ENCODE measurements at regions not wholly inside any gene's neighbourhood (a gene's known extent, or its start where the extent isn't known, plus 50 kb on each side); places are given as distances from the start of the nearest gene placed in this dataset.

DNA sequence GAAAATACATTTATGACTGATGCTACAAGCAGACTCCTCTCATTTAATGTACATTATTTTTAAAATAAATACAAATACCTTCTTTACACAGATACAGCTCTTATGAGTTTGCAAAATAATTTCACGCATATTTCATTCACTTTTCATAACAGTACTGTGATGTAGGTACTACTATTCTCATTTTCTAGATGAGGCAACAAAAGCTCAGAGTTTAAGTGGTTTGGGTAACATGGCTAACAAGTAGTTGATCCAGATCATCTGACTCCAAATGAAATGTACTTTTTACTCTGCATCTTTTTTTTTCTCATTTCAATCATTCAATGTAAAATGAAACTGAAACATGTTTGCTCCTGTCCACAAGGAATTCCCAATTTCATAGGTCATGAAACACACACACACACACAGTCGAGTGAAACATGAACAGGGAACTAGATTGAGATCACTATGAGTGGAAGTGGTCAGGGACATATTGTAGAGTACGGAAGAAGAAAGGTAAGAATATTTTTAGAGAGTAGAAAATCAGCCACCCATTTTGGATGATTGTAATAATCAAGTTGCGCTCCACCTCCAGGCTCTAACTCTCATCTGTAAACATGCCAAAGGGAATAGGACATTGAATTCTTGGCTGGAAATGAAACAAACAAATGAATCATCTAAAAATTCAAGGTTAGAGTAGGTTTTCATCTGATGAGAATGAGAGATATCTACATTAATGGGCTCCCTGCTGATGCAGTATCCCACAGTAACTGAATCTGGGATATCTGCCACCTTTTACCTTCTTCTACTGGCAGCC lies 92.4 kb downstream of the CLDN1 start:
- no peak overlapping the region for H3K4me2 ChIP-seq (ENCODE audit: control insufficient read depth, insufficient read depth)
- H3K36me3 ChIP-seq (ENCODE audit: control insufficient read depth in 2 of 2, insufficient read depth in 2 of 2, low read length in 1 of 2): no peaks in the 10 kb centered on the region
- POLR2A ChIA-PET: interaction anchor here (0.9 kb wide), 1 partner anchor 61 kb away, joined by 3 read pairs; no protein-coding TSS in a partner anchor
- FAIRE-seq: no peak
- SMC1A ChIA-PET (ENCODE audit: uncharacterized antibody, unreplicated experiment): interaction anchor here (0.7 to 8.9 kb wide), 8 partner anchors 20 to 195 kb away, joined by 3 to 102 read pairs (median 6); partner anchors contain the start of gene CLDN1
- H3K79me2 ChIP-seq (ENCODE audit: control insufficient read depth, insufficient read depth, low read length): no peaks in the 10 kb centered on the region
- no peak overlapping the region for H3K9ac ChIP-seq (ENCODE audit: control insufficient read depth, insufficient read depth, low read length)
- no peaks in the 10 kb centered on the region for H3K9me3 ChIP-seq (replicated peaks; ENCODE audit: control insufficient read depth, insufficient read depth, low read length)
- no peaks in the 10 kb centered on the region for H3K4me1 ChIP-seq (ENCODE audit: control insufficient read depth, insufficient read depth, low read length)
- no peak overlapping the region for H2AFZ ChIP-seq (ENCODE audit: control insufficient read depth, low read depth, low read length)
- no peaks in the 10 kb centered on the region for H3K27me3 ChIP-seq (replicated peaks in 1 of 2; ENCODE audit: control insufficient read depth in 2 of 2, insufficient read depth in 2 of 2, low read length in 1 of 2)
- H4K20me1 ChIP-seq (ENCODE audit: control insufficient read depth, insufficient read depth): no peaks in the 10 kb centered on the region
- intact Hi-C loops (cut with micrococcal nuclease; ENCODE audit: unreplicated experiment) (loop anchor here (5.0 to 10.0 kb wide), 2 partner anchors 92 to 465 kb away; partner anchors contain the start of gene CLDN1), in situ Hi-C loops (cut with MboI) (no loop called here)
- H3K4me3 ChIP-seq: no peak overlapping the region; the same call in 1 of the 2 replicates
- DNase-seq (ENCODE audit: low read depth, low spot score): no peak
- BruUV-seq (replicated peaks): no TSS peak
- no peak overlapping the region for H3K27ac ChIP-seq (ENCODE audit: control insufficient read depth, insufficient read depth)
- WGBS (ENCODE audit: insufficient coverage, insufficient replicate concordance, low lambda C conversion rate, missing lambda C conversion rate): 14% methylated on average over 4 of the region's 4 CpGs
- CTCF ChIA-PET: interaction anchor here (0.6 to 2.6 kb wide), 3 partner anchors 11 to 154 kb away, joined by 3 to 19 read pairs (median 4); no protein-coding TSS in a partner anchor
- RAD21 ChIA-PET (ENCODE audit: unreplicated experiment): interaction anchor here (0.9 to 7.1 kb wide), 8 partner anchors 19 to 211 kb away, joined by 3 to 36 read pairs (median 4); partner anchors contain the start of gene CLDN1
- peak; percentile 78 for ATAC-seq
- no peak for TF ChIP-seq WRNIP1 (IDR thresholded peaks at IDR 0.05; ENCODE audit: borderline replicate concordance, low read depth, low read length)
- peak; percentile 96 for TF ChIP-seq EED (IDR thresholded peaks at IDR 0.05; ENCODE audit: low read depth)
- no peak for TF ChIP-seq GABPA (IDR thresholded peaks at IDR 0.05; ENCODE audit: low read depth)
- TF ChIP-seq MTA3 (IDR thresholded peaks at IDR 0.05; ENCODE audit: borderline replicate concordance, low read length): no peak
- TF ChIP-seq, protein P1, sequence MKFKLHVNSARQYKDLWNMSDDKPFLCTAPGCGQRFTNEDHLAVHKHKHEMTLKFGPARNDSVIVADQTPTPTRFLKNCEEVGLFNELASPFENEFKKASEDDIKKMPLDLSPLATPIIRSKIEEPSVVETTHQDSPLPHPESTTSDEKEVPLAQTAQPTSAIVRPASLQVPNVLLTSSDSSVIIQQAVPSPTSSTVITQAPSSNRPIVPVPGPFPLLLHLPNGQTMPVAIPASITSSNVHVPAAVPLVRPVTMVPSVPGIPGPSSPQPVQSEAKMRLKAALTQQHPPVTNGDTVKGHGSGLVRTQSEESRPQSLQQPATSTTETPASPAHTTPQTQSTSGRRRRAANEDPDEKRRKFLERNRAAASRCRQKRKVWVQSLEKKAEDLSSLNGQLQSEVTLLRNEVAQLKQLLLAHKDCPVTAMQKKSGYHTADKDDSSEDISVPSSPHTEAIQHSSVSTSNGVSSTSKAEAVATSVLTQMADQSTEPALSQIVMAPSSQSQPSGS (IDR thresholded peaks at IDR 0.05; ENCODE audit: low read length): peak; percentile 76; the same call in 1 of the 2 replicates
- TF ChIP-seq SPI1 (IDR thresholded peaks at IDR 0.05; ENCODE audit: borderline replicate concordance, insufficient read depth, low read depth, low read length): peak; percentile 33; the same call in 1 of the 2 replicates
- TF ChIP-seq RUNX3 (IDR thresholded peaks at IDR 0.05; ENCODE audit: low read length): peak; percentile 87
- TF ChIP-seq, protein P2, sequence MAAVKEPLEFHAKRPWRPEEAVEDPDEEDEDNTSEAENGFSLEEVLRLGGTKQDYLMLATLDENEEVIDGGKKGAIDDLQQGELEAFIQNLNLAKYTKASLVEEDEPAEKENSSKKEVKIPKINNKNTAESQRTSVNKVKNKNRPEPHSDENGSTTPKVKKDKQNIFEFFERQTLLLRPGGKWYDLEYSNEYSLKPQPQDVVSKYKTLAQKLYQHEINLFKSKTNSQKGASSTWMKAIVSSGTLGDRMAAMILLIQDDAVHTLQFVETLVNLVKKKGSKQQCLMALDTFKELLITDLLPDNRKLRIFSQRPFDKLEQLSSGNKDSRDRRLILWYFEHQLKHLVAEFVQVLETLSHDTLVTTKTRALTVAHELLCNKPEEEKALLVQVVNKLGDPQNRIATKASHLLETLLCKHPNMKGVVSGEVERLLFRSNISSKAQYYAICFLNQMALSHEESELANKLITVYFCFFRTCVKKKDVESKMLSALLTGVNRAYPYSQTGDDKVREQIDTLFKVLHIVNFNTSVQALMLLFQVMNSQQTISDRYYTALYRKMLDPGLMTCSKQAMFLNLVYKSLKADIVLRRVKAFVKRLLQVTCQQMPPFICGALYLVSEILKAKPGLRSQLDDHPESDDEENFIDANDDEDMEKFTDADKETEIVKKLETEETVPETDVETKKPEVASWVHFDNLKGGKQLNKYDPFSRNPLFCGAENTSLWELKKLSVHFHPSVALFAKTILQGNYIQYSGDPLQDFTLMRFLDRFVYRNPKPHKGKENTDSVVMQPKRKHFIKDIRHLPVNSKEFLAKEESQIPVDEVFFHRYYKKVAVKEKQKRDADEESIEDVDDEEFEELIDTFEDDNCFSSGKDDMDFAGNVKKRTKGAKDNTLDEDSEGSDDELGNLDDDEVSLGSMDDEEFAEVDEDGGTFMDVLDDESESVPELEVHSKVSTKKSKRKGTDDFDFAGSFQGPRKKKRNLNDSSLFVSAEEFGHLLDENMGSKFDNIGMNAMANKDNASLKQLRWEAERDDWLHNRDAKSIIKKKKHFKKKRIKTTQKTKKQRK (IDR thresholded peaks at IDR 0.05; ENCODE audit: low read depth, low read length): no peak
- peak; percentile 68 for TF ChIP-seq JUNB (IDR thresholded peaks at IDR 0.05)
- TF ChIP-seq PAX8 (IDR thresholded peaks at IDR 0.05): no peak
- TF ChIP-seq CREB1 (IDR thresholded peaks at IDR 0.05; ENCODE audit: low read depth): peak; percentile 54; the same call in 1 of the 2 replicates
- TF ChIP-seq HDGF (IDR thresholded peaks at IDR 0.05): no peak
- TF ChIP-seq SUPT20H (IDR thresholded peaks at IDR 0.05; ENCODE audit: borderline replicate concordance, control insufficient read depth, low read depth, low read length): no peak
- TF ChIP-seq CREM (IDR thresholded peaks at IDR 0.05; ENCODE audit: low read depth): peak; percentile 59; the same call in 1 of the 2 replicates
- TF ChIP-seq, protein P3, sequence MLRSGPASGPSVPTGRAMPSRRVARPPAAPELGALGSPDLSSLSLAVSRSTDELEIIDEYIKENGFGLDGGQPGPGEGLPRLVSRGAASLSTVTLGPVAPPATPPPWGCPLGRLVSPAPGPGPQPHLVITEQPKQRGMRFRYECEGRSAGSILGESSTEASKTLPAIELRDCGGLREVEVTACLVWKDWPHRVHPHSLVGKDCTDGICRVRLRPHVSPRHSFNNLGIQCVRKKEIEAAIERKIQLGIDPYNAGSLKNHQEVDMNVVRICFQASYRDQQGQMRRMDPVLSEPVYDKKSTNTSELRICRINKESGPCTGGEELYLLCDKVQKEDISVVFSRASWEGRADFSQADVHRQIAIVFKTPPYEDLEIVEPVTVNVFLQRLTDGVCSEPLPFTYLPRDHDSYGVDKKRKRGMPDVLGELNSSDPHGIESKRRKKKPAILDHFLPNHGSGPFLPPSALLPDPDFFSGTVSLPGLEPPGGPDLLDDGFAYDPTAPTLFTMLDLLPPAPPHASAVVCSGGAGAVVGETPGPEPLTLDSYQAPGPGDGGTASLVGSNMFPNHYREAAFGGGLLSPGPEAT (IDR thresholded peaks at IDR 0.05; ENCODE audit: low read depth): peak; percentile 54; the same call in 1 of the 2 replicates
- TF ChIP-seq, protein P4, sequence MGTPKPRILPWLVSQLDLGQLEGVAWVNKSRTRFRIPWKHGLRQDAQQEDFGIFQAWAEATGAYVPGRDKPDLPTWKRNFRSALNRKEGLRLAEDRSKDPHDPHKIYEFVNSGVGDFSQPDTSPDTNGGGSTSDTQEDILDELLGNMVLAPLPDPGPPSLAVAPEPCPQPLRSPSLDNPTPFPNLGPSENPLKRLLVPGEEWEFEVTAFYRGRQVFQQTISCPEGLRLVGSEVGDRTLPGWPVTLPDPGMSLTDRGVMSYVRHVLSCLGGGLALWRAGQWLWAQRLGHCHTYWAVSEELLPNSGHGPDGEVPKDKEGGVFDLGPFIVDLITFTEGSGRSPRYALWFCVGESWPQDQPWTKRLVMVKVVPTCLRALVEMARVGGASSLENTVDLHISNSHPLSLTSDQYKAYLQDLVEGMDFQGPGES (IDR thresholded peaks at IDR 0.05): no peak
- TF ChIP-seq PML (IDR thresholded peaks at IDR 0.05; ENCODE audit: low read length): peak; percentile 32; the same call in 1 of the 2 replicates

Data from GM12878 (cell line).